NT2/D1 (cell line): ENCODE measurements at regions not wholly inside any gene's neighbourhood (a gene's known extent, or its start where the extent isn't known, plus 50 kb on each side); places are given as distances from the start of the nearest gene placed in this dataset.

Experiments
- DNase-seq: peaks from one replicate; pipeline ENCODE4 v3.0.0-alpha.2; 2011; ENCODE audit warnings: low read depth, low spot score
- H3K27me3 ChIP-seq: 2 replicates; pipeline ENCODE4 v1.6.0; 2011; ENCODE audit warnings: mild to moderate bottlenecking; ENCODE audit not compliant: insufficient read length, insufficient read depth
- H3K36me3 ChIP-seq: 2 replicates; pipeline ENCODE4 v1.6.1; 2011; ENCODE audit warnings: mild to moderate bottlenecking, low read length, mixed read lengths; ENCODE audit not compliant: insufficient read depth, insufficient read length
- H3K4me1 ChIP-seq: 2 replicates; pipeline ENCODE4 v1.5.1; 2011; ENCODE audit not compliant: insufficient read depth, insufficient read length
- H3K4me3 ChIP-seq: 2 replicates; pipeline ENCODE4 v1.5.1; 2011; ENCODE audit warnings: low read depth; ENCODE audit not compliant: insufficient read length
- H3K9ac ChIP-seq: 2 replicates; pipeline ENCODE4 v1.6.0; 2011; ENCODE audit warnings: low read depth; ENCODE audit not compliant: insufficient read length
- H3K9me3 ChIP-seq: 2 replicates; pipeline ENCODE4 v1.5.1; 2011; ENCODE audit warnings: mild to moderate bottlenecking, low read length; ENCODE audit not compliant: insufficient read depth
- SUZ12 ChIP-seq: IDR thresholded peaks from 2 replicates; pipeline ENCODE4 v1.6.1; 2011; ENCODE audit not compliant: insufficient read length, insufficient read depth; ENCODE audit errors: extremely low read depth
- YY1 ChIP-seq: IDR thresholded peaks from 2 replicates; pipeline ENCODE4 v1.6.1; 2011; ENCODE audit not compliant: insufficient read length, insufficient read depth
- ZNF274 ChIP-seq: IDR thresholded peaks from 2 replicates; pipeline ENCODE4 v1.6.1; 2011; ENCODE audit warnings: mild to moderate bottlenecking, low read depth, low read length

GRCh38 chr11:11710556-11710955, 88.8 kb upstream of the GALNT18 start:
- no peaks in the 10 kb centered on the region for H3K4me1 ChIP-seq
- no peak for DNase-seq
- no peaks in the 10 kb centered on the region for H3K36me3 ChIP-seq
- H3K27me3 ChIP-seq, result no peaks in the 10 kb centered on the region
- no peak overlapping the region for H3K4me3 ChIP-seq
- H3K9me3 ChIP-seq, result no peaks in the 10 kb centered on the region
- TF ChIP-seq YY1, result no peak
- no peak for TF ChIP-seq SUZ12
- TF ChIP-seq ZNF274, result no peak
- H3K9ac ChIP-seq, result no peak overlapping the region

- TF ChIP-seq YY1, result no peak
- TF ChIP-seq ZNF274, result no peak
- no peak for TF ChIP-seq SUZ12
- Histone ChIP-seq H3K27me3 (no peaks in the 10 kb centered on the region), H3K4me3 (no peak overlapping the region), H3K36me3 (no peaks in the 10 kb centered on the region), H3K4me1 (no peaks in the 10 kb centered on the region), H3K9ac (no peak overlapping the region), H3K9me3 (no peaks in the 10 kb centered on the region)
- DNase-seq, result no peak
Observed at GRCh38 chr11:11709447-11710239, 87.8 kb upstream of the GALNT18 start.

GRCh38 chr11:11708256-11708655, 86.5 kb upstream of the GALNT18 start:
- DNase-seq, result no peak
- no peak overlapping the region for H3K4me3 ChIP-seq
- no peaks in the 10 kb centered on the region for H3K27me3 ChIP-seq
- no peak overlapping the region for H3K9ac ChIP-seq
- TF ChIP-seq ZNF274 (no peak), YY1 (no peak), SUZ12 (no peak)
- H3K36me3 ChIP-seq, result no peaks in the 10 kb centered on the region
- no peaks in the 10 kb centered on the region for H3K4me1 ChIP-seq
- no peaks in the 10 kb centered on the region for H3K9me3 ChIP-seq

- Histone ChIP-seq H3K9me3 (no peaks in the 10 kb centered on the region), H3K27me3 (no peaks in the 10 kb centered on the region), H3K9ac (no peak overlapping the region), H3K36me3 (no peaks in the 10 kb centered on the region), H3K4me3 (no peak overlapping the region), H3K4me1 (no peaks in the 10 kb centered on the region)
- DNase-seq, result no peak
- no peak for TF ChIP-seq SUZ12
Observed at GRCh38 chr11:11706028-11706427, 84.2 kb upstream of the GALNT18 start.

GRCh38 chr11:11703885-11704284, 82.1 kb upstream of the GALNT18 start:
- Histone ChIP-seq H3K4me3 (no peak overlapping the region), H3K36me3 (no peaks in the 10 kb centered on the region), H3K9ac (no peak overlapping the region), H3K27me3 (no peaks in the 10 kb centered on the region), H3K9me3 (no peaks in the 10 kb centered on the region), H3K4me1 (no peaks in the 10 kb centered on the region)
- TF ChIP-seq SUZ12, result no peak
- no peak for TF ChIP-seq YY1
- no peak for TF ChIP-seq ZNF274
- DNase-seq, result no peak

- Histone ChIP-seq H3K36me3 (no peaks in the 10 kb centered on the region), H3K9ac (no peak overlapping the region), H3K4me3 (no peak overlapping the region), H3K9me3 (no peaks in the 10 kb centered on the region), H3K4me1 (no peaks in the 10 kb centered on the region), H3K27me3 (no peaks in the 10 kb centered on the region)
- TF ChIP-seq ZNF274 (no peak), YY1 (no peak), SUZ12 (no peak)
- no peak for DNase-seq
Observed at GRCh38 chr11:11701070-11701469, 79.3 kb upstream of the GALNT18 start.

- Histone ChIP-seq H3K9me3 (no peaks in the 10 kb centered on the region), H3K36me3 (no peaks in the 10 kb centered on the region)
Observed at GRCh38 chr11:11697796-11698195, 76.0 kb upstream of the GALNT18 start.

More at GRCh38 chr11:11697796-11698195, 76.0 kb upstream of the GALNT18 start:
- no peak for TF ChIP-seq ZNF274
- TF ChIP-seq YY1, result no peak
- no peak for TF ChIP-seq SUZ12
- Histone ChIP-seq H3K9ac (no peak overlapping the region), H3K4me3 (no peak overlapping the region), H3K27me3 (no peaks in the 10 kb centered on the region), H3K4me1 (no peaks in the 10 kb centered on the region)
- no peak for DNase-seq
